HG02943 (cell line): ENCODE measurements at regions not wholly inside any gene's neighbourhood (a gene's known extent, or its start where the extent isn't known, plus 50 kb on each side); places are given as distances from the start of the nearest gene placed in this dataset.

Experiments
- ATAC-seq: cut with Tn5 transposase; IDR thresholded peaks from one replicate; pipeline ENCODE4 v1.9.1; 2021; ENCODE audit warnings: mild to moderate bottlenecking, low read depth, moderate library complexity; ENCODE audit not compliant: unreplicated experiment

- no peak for ATAC-seq
Measured at GRCh38 chr14:55921511-55921910, 196.7 kb upstream of the PELI2 start.

- ATAC-seq, result no peak
Measured at GRCh38 chr14:55926007-55926406, 192.2 kb upstream of the PELI2 start.

GRCh38 chr14:55927028-55927427 is 191.2 kb upstream of the PELI2 start:
- no peak for ATAC-seq

- ATAC-seq, result no peak
Measured at GRCh38 chr14:55928276-55928675, 189.9 kb upstream of the PELI2 start.

- no peak for ATAC-seq
Measured at GRCh38 chr14:55929136-55929535, 189.1 kb upstream of the PELI2 start.

- no peak for ATAC-seq
Measured at GRCh38 chr14:55930016-55930784, 188.0 kb upstream of the PELI2 start.

- ATAC-seq, result no peak
Measured at GRCh38 chr14:55936691-55937090, 181.5 kb upstream of the PELI2 start.

- no peak for ATAC-seq
Measured at GRCh38 chr14:55938249-55938791, 179.9 kb upstream of the PELI2 start.

DNA sequence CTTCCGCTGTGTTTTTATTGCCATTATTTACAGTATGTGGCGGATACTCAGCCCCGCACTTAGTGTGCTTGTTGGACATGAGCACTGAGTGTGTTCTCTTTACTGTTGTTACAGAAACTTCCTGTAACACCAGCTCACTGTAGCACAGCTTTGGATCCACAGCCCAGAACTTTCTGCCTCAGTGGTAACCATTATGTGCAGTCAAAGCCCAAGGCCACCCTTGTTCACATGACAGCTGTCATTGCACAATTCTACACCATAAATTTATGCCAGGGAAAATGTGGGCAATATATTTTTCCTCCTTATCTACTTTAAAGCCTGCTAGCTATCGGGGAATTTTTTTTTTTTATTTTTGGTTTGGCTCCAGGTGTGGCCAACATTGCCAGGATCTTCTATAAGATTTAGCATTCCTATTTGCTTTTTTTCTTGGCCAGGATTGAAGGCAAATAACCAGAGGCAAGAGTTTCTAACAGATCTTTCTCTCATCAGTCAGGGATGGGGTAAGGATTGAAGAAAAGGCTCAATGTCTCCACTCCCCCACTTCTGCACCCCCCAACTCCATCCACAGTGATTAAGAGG is 176.0 kb upstream of the PELI2 start:
- no peak for ATAC-seq

- ATAC-seq, result no peak
Measured at GRCh38 chr14:55942826-55943225, 175.4 kb upstream of the PELI2 start.

- no peak for ATAC-seq
Measured at GRCh38 chr14:55944757-55945156, 173.5 kb upstream of the PELI2 start.

- no peak for ATAC-seq
Measured at GRCh38 chr14:55946231-55946630, 172.0 kb upstream of the PELI2 start.

GRCh38 chr14:55948399-55948798 is 169.8 kb upstream of the PELI2 start:
- no peak for ATAC-seq

DNA sequence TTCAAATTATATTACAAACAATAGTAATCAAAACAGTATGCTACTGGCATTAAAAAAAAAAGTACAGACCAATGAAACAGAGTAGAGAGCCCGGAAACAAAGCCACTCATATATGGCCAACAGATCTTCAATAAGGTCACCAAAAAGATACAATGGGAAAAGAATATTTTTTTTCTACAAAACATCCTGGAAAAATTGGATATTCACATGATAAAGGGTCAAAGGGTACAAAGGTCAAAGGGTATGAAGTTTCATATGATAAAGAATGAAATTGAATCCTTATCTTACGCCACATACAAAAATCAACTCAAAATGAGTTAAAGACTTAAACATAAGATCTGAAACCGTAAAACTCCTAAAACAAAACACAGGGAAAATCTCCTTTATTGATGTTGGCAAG is 168.5 kb upstream of the PELI2 start:
- ATAC-seq, result no peak

GRCh38 chr14:55950135-55950534 is 168.1 kb upstream of the PELI2 start:
- ATAC-seq, result no peak

- ATAC-seq, result no peak
Measured at GRCh38 chr14:55951341-55952206, 166.6 kb upstream of the PELI2 start.

DNA sequence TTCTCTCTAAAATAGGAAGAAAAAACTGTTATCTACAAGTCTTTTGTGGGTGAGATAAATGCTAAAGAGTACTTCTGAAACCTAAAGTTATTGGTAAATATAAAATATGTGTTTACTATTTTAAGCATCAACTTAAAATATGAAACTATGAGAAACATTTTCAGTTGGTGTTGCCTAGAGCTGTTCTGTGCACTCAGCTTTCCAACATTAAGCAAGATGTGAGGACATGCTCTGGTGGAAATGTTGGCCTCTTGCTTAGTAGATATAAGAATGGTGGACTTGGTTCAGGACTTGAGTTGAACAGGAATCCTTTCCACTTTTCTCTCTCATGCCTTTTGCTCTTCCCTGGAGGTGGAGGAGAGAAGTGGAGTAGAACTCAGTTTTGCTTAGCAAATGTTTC is 164.1 kb upstream of the PELI2 start:
- ATAC-seq, result no peak

DNA sequence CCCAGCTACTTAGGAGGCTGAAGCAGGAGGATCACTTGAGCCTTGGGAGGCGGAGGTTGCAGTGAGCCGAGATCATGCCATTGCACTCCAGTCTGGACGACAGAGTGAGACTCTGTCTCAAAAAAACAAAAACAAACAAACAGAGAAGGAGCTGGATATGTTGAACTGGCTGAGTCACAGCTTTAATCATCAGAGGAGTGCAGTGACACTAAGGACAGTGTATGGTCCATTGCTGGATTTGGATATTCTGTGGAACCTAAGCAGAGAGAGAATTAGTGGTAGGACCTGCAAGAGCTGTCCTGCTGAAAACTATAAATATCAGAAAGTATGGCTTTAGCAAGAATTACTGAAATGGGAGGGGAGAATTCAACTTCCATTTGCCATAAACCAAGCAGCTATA is 163.0 kb upstream of the PELI2 start:
- ATAC-seq, result no peak

DNA sequence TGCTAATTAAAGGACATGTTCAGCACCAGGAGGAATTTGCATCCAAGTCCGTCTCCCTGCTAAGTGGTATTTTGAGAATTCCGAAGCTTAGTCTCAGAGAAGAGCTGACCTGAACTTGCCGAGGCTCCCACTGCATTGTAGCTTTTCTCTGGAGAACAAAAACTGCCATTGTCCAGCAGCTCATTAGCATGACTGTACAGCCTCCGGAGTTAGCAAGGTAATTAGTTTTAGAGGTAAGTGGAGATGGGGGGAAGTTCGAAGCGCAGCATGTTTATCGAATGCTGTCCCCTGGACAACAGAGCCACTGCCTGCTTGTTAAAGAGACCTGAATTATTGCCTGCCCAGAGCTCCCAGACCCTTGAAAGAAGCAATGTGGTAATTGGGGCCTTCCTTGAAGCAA is 160.3 kb upstream of the PELI2 start:
- ATAC-seq, result no peak

- no peak for ATAC-seq
Measured at GRCh38 chr14:55963295-55963694, 154.9 kb upstream of the PELI2 start.

DNA sequence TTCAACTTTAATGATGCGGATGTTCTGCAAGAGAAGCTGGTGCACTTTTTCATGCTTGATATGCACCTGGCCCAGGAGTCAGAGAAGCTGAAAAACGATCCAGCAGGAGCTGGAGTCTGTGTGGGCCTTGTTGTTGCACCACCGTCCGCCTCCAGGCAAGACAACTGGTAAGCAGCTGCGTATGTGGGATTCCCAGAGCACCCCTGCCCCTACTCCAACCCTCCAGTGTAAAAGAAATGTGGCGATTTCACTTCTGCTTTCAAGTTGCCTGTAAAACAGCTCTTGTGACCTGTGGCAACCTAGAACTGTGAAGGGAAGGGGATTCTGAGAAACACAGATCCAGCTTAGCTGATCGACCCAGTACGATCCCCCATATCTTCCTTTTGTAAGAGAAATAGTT is 154.1 kb upstream of the PELI2 start:
- ATAC-seq, result no peak
